NOMO-1 treated with dmso at 0.1 percent for 144 hours (cell line): ENCODE measurements at regions not wholly inside any gene's neighbourhood (a gene's known extent, or its start where the extent isn't known, plus 50 kb on each side); places are given as distances from the start of the nearest gene placed in this dataset.

Source experiments
- DNase-seq: peaks from one replicate; lab custom pipeline; 2025; ENCODE audit not compliant: unreplicated experiment; lab: John Stamatoyannopoulos, UW

- no peak for DNase-seq
Measured at GRCh38 chr6:23969344-23969743, 156.7 kb upstream of the NRSN1 start.

- DNase-seq = no peak
Measured at GRCh38 chr6:23977706-23978105, 148.3 kb upstream of the NRSN1 start.

GRCh38 chr6:23980965-23981364 lies 145.1 kb upstream of the NRSN1 start:
- DNase-seq = no peak

- no peak for DNase-seq
Measured at GRCh38 chr6:23981923-23982322, 144.1 kb upstream of the NRSN1 start.

GRCh38 chr6:23983735-23984134 lies 142.3 kb upstream of the NRSN1 start:
- DNase-seq = no peak

- DNase-seq = no peak
Measured at GRCh38 chr6:23985015-23985414, 141.0 kb upstream of the NRSN1 start.

GRCh38 chr6:23989885-23990533 lies 136.0 kb upstream of the NRSN1 start:
- DNase-seq = no peak

- DNase-seq = no peak
Measured at GRCh38 chr6:23994013-23994412, 132.0 kb upstream of the NRSN1 start.

GRCh38 chr6:24004062-24004461 lies 122.0 kb upstream of the NRSN1 start:
- DNase-seq = no peak

GRCh38 chr6:24004659-24005058 lies 121.4 kb upstream of the NRSN1 start:
- DNase-seq = no peak

GRCh38 chr6:24006254-24006653 lies 119.8 kb upstream of the NRSN1 start:
- no peak for DNase-seq

GRCh38 chr6:24009319-24009718 lies 116.7 kb upstream of the NRSN1 start:
- no peak for DNase-seq

- no peak for DNase-seq
Measured at GRCh38 chr6:24010133-24010532, 115.9 kb upstream of the NRSN1 start.

GRCh38 chr6:24016286-24016685 lies 109.7 kb upstream of the NRSN1 start:
- no peak for DNase-seq

- no peak for DNase-seq
Measured at GRCh38 chr6:24016857-24017256, 109.2 kb upstream of the NRSN1 start.

GRCh38 chr6:24019393-24019792 lies 106.6 kb upstream of the NRSN1 start:
- no peak for DNase-seq

GRCh38 chr6:24019830-24020229 lies 106.2 kb upstream of the NRSN1 start:
- no peak for DNase-seq

- no peak for DNase-seq
Measured at GRCh38 chr6:24026050-24026449, 100.0 kb upstream of the NRSN1 start.

- DNase-seq = no peak
Measured at GRCh38 chr6:24031496-24031895, 94.5 kb upstream of the NRSN1 start.

GRCh38 chr6:24032896-24033688 lies 92.9 kb upstream of the NRSN1 start:
- DNase-seq = no peak

- no peak for DNase-seq
Measured at GRCh38 chr6:24043848-24044247, 82.2 kb upstream of the NRSN1 start.

- DNase-seq = no peak
Measured at GRCh38 chr6:24051942-24052589, 73.9 kb upstream of the NRSN1 start.
